NAMALWA (cell line): ENCODE measurements at regions not wholly inside any gene's neighbourhood (a gene's known extent, or its start where the extent isn't known, plus 50 kb on each side); places are given as distances from the start of the nearest gene placed in this dataset.

ENCODE experiments used
- DNase-seq: peaks from one replicate; pipeline ENCODE4 v3.0.0-alpha.2; 2015; ENCODE audit warnings: low spot score

GRCh38 chr4:115770046-115770543 lies 656.7 kb upstream of the NDST4 start:
- no peak for DNase-seq

GRCh38 chr4:115769396-115769795 lies 656.0 kb upstream of the NDST4 start:
- DNase-seq, result no peak

GRCh38 chr4:115763051-115763450 lies 649.6 kb upstream of the NDST4 start:
- DNase-seq, result no peak

- DNase-seq, result no peak
These were observed 645.8 kb upstream of the NDST4 start for GRCh38 chr4:115759231-115759630.

- DNase-seq, result no peak
These were observed 636.0 kb upstream of the NDST4 start for GRCh38 chr4:115749404-115749803.

GRCh38 chr4:115740806-115741205 lies 627.4 kb upstream of the NDST4 start:
- DNase-seq, result no peak

- DNase-seq, result no peak
These were observed 616.4 kb upstream of the NDST4 start for GRCh38 chr4:115729739-115730266.

GRCh38 chr4:115723621-115724020 lies 610.2 kb upstream of the NDST4 start:
- no peak for DNase-seq

GRCh38 chr4:115720611-115721010 lies 607.2 kb upstream of the NDST4 start:
- no peak for DNase-seq

GRCh38 chr4:115711575-115711974 lies 598.2 kb upstream of the NDST4 start:
- peak; percentile 4 for DNase-seq

GRCh38 chr4:115688961-115689360 lies 575.5 kb upstream of the NDST4 start:
- DNase-seq, result no peak

- peak; percentile 4 for DNase-seq
These were observed 573.8 kb upstream of the NDST4 start for GRCh38 chr4:115687052-115687755.

GRCh38 chr4:115678425-115678941 lies 565.1 kb upstream of the NDST4 start:
- no peak for DNase-seq

- no peak for DNase-seq
These were observed 562.3 kb upstream of the NDST4 start for GRCh38 chr4:115675719-115676118.

GRCh38 chr4:115674485-115674884 lies 561.1 kb upstream of the NDST4 start:
- no peak for DNase-seq

- no peak for DNase-seq
These were observed 558.2 kb upstream of the NDST4 start for GRCh38 chr4:115671581-115671980.

- DNase-seq, result no peak
These were observed 557.5 kb upstream of the NDST4 start for GRCh38 chr4:115670930-115671329.

- DNase-seq, result no peak
These were observed 555.0 kb upstream of the NDST4 start for GRCh38 chr4:115668396-115668795.

- no peak for DNase-seq
These were observed 550.9 kb upstream of the NDST4 start for GRCh38 chr4:115664285-115664684.

GRCh38 chr4:115660465-115660864 lies 547.0 kb upstream of the NDST4 start:
- DNase-seq, result no peak

- DNase-seq, result no peak
These were observed 544.7 kb upstream of the NDST4 start for GRCh38 chr4:115657991-115658650.

GRCh38 chr4:115655626-115656025 lies 542.2 kb upstream of the NDST4 start:
- DNase-seq, result no peak

- DNase-seq, result no peak
These were observed 535.4 kb upstream of the NDST4 start for GRCh38 chr4:115648786-115649185.
